Fibroblast of lung (primary cell): ENCODE measurements at regions not wholly inside any gene's neighbourhood (a gene's known extent, or its start where the extent isn't known, plus 50 kb on each side); places are given as distances from the start of the nearest gene placed in this dataset.

Experiments
- EZH2 ChIP-seq: IDR thresholded peaks from 2 replicates; pipeline ENCODE4 v1.5.1; 2012; ENCODE audit warnings: low read length, control low read depth, mild to moderate bottlenecking; ENCODE audit errors: missing control alignments
- TF ChIP-seq, protein P1 (sequence below), 2 donors: IDR thresholded peaks in 1 of 2; conservative IDR thresholded peaks in 1 of 2; 1 replicate in 1 of 2; 2 replicates in 1 of 2; pipeline ENCODE4 v1.5.1; 2011 to 2012; ENCODE audit warnings: low read length in 2 of 2, control low read depth in 1 of 2, inconsistent platforms in 1 of 2, low read depth in 1 of 2, mild to moderate bottlenecking in 1 of 2

DNA sequence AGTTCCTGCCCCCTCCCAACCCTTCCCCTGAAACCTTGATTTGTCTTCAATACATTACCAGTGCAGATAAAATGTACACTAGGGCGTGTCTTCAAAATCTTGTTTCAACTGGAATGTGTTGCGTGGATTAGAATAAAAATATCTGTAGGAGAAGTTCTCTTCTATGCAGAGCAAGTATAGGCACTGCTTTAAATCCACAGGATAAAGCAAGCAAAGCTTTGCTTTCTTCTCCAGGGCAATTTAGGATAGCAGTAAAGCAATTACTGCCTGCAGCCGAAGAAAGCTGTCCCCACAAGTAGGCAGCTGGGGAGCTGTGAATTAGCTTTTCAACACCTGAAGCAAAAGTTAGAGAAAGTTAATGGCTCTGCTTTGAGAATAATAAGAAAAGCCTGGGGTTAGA is 329.7 kb upstream of the KCNMB2 start:
- TF ChIP-seq, protein P1, sequence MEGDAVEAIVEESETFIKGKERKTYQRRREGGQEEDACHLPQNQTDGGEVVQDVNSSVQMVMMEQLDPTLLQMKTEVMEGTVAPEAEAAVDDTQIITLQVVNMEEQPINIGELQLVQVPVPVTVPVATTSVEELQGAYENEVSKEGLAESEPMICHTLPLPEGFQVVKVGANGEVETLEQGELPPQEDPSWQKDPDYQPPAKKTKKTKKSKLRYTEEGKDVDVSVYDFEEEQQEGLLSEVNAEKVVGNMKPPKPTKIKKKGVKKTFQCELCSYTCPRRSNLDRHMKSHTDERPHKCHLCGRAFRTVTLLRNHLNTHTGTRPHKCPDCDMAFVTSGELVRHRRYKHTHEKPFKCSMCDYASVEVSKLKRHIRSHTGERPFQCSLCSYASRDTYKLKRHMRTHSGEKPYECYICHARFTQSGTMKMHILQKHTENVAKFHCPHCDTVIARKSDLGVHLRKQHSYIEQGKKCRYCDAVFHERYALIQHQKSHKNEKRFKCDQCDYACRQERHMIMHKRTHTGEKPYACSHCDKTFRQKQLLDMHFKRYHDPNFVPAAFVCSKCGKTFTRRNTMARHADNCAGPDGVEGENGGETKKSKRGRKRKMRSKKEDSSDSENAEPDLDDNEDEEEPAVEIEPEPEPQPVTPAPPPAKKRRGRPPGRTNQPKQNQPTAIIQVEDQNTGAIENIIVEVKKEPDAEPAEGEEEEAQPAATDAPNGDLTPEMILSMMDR (conservative IDR thresholded peaks at IDR 0.05 in 1 of 2, IDR thresholded peaks at IDR 0.05 in 1 of 2; ENCODE audit: low read depth in 1 of 2, low read length in 2 of 2), result no peak
- no peak for TF ChIP-seq EZH2
